Ascending aorta (tissue), 2 donors: ENCODE measurements at regions not wholly inside any gene's neighbourhood (a gene's known extent, or its start where the extent isn't known, plus 50 kb on each side); places are given as distances from the start of the nearest gene placed in this dataset.

ENCODE experiments used
- DNase-seq, 2 donors: peaks; one replicate each; pipeline ENCODE4 v3.0.0-alpha.2; 2019; ENCODE audit warnings: low spot score in 2 of 2
- H3K27ac ChIP-seq, 2 donors: fragments of 200-600 bp; sonication (generic); one replicate each; pipeline ENCODE4 v1.5.1; 2016 to 2017; ENCODE audit warnings: mild to moderate bottlenecking in 1 of 2
- H3K27me3 ChIP-seq: fragments of 200-600 bp; sonication (generic); one replicate; pipeline ENCODE4 v1.5.1; 2017
- H3K36me3 ChIP-seq, 2 donors: fragments of 200-600 bp; sonication (generic); one replicate each; pipeline ENCODE4 v1.5.1; 2016
- H3K4me1 ChIP-seq, 2 donors: fragments of 200-600 bp; sonication (generic); one replicate each; pipeline ENCODE4 v1.5.1; 2016 to 2017; ENCODE audit warnings: mild to moderate bottlenecking in 1 of 2
- H3K4me3 ChIP-seq, 2 donors: fragments of 200-600 bp; sonication (generic); one replicate each; pipeline ENCODE4 v1.5.1; 2016 to 2017; ENCODE audit warnings: mild to moderate bottlenecking in 1 of 2
- H3K9me3 ChIP-seq, 2 donors: fragments of 200-600 bp; sonication (generic); one replicate each; pipeline ENCODE4 v1.5.1; 2016
- CTCF ChIP-seq, 3 experiments: fragments of 200-600 bp in 2 of 3; fragments of 450-650 bp in 1 of 3; sonication (generic) in 2 of 3; IDR thresholded peaks; one replicate each; pipeline ENCODE4 v1.5.1; 2016 to 2019; ENCODE audit warnings: antibody characterized with exemption in 3 of 3, mild to moderate bottlenecking in 1 of 3, moderate library complexity in 1 of 3
- intact Hi-C: fragments of 100-400 bp; cut with DNase I; formaldehyde crosslinking; loops from one replicate; pipeline ENCODE4 v1.15.1; 2023

DNA sequence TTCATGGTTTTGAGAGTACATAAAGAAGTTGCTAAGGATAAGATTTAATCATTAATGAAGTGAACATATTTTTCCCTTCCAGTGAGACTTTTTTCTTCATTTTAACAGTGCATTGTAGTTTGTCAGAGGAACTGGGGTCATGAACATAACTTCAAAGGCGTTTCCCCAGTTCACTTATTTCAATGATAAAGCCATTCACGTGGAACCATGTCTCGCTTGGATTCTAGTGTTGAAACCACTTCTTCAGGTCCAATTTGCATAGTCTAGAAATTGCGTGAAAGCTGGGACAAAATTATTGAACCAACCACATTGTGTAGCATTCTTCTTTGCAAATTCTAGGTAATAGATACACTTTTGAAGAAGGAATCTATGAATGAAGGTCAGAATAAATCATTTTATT, 197.0 kb downstream of the CLIC5 start:
- no peak for TF ChIP-seq CTCF (IDR thresholded peaks at IDR 0.05)
- no peak overlapping the region for H3K27ac ChIP-seq
- intact Hi-C loops, result no loop called here
- no peak overlapping the region for H3K4me3 ChIP-seq
- H3K4me1 ChIP-seq, result no peaks in the 10 kb centered on the region
- no peaks in the 10 kb centered on the region for H3K36me3 ChIP-seq
- DNase-seq, result no peak
- H3K27me3 ChIP-seq, result no peaks in the 10 kb centered on the region
- no peaks in the 10 kb centered on the region for H3K9me3 ChIP-seq

GRCh38 chr6:45816674-45817297, 198.9 kb downstream of the CLIC5 start:
- no peaks in the 10 kb centered on the region for H3K36me3 ChIP-seq
- DNase-seq, result no peak
- H3K27ac ChIP-seq, result no peak overlapping the region
- no peaks in the 10 kb centered on the region for H3K4me1 ChIP-seq
- H3K27me3 ChIP-seq, result no peaks in the 10 kb centered on the region
- no peaks in the 10 kb centered on the region for H3K9me3 ChIP-seq
- intact Hi-C loops, result no loop called here
- no peak overlapping the region for H3K4me3 ChIP-seq
- no peak for TF ChIP-seq CTCF (IDR thresholded peaks at IDR 0.05)

- no peaks in the 10 kb centered on the region for H3K27me3 ChIP-seq
- no peaks in the 10 kb centered on the region for H3K36me3 ChIP-seq
- H3K27ac ChIP-seq, result no peak overlapping the region
- no peaks in the 10 kb centered on the region for H3K9me3 ChIP-seq
- no peak for TF ChIP-seq CTCF (IDR thresholded peaks at IDR 0.05)
- intact Hi-C loops, result no loop called here
- no peaks in the 10 kb centered on the region for H3K4me1 ChIP-seq
- no peak overlapping the region for H3K4me3 ChIP-seq
- no peak for DNase-seq
Observed at GRCh38 chr6:45815466-45816125, 200.1 kb downstream of the CLIC5 start.

- no peak for TF ChIP-seq CTCF (IDR thresholded peaks at IDR 0.05)
- H3K4me1 ChIP-seq, result no peaks in the 10 kb centered on the region
- no peak for DNase-seq
- no peak overlapping the region for H3K4me3 ChIP-seq
- H3K36me3 ChIP-seq, result no peaks in the 10 kb centered on the region
- intact Hi-C loops, result no loop called here
- no peaks in the 10 kb centered on the region for H3K9me3 ChIP-seq
- H3K27me3 ChIP-seq, result no peaks in the 10 kb centered on the region
- no peak overlapping the region for H3K27ac ChIP-seq
Observed at GRCh38 chr6:45814772-45815171, 200.9 kb downstream of the CLIC5 start.

DNA sequence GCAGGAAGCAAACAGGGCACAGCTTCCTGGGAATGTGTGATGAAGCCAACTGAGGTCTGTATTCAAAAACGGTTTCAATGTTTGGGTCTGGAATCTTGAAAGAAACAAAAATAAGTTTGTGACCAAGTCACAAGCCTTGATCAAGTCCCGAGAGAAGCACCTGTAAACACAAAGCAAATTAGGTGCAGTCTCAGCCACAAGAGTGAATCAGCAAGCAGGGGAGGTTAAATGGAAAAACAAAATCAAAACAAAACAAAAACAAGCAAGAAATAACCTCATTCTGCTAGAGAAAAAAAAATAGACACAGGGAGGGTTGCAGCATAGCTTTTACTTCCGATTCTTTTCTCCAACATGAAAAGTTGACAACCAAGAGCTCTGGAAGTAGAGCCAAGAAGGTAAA, 201.7 kb downstream of the CLIC5 start:
- H3K4me1 ChIP-seq, result no peaks in the 10 kb centered on the region
- no peak overlapping the region for H3K27ac ChIP-seq
- no peaks in the 10 kb centered on the region for H3K36me3 ChIP-seq
- no peaks in the 10 kb centered on the region for H3K9me3 ChIP-seq
- no peak for DNase-seq
- H3K27me3 ChIP-seq, result no peaks in the 10 kb centered on the region
- TF ChIP-seq CTCF (IDR thresholded peaks at IDR 0.05), result no peak
- no peak overlapping the region for H3K4me3 ChIP-seq
- intact Hi-C loops, result no loop called here
